GM19023 (cell line): ENCODE measurements at regions not wholly inside any gene's neighbourhood (a gene's known extent, or its start where the extent isn't known, plus 50 kb on each side); places are given as distances from the start of the nearest gene placed in this dataset.

Experiments used
- ATAC-seq: cut with Tn5 transposase; IDR thresholded peaks from one replicate; pipeline ENCODE4 v1.9.1; 2021; ENCODE audit warnings: mild to moderate bottlenecking, moderate library complexity; ENCODE audit not compliant: unreplicated experiment

GRCh38 chr5:61621202-61621650 lies 289.2 kb downstream of the ZSWIM6 start:
- no peak for ATAC-seq

- ATAC-seq = no peak
These were observed 290.1 kb downstream of the ZSWIM6 start for GRCh38 chr5:61622156-61622555.

- ATAC-seq = no peak
These were observed 291.5 kb downstream of the ZSWIM6 start for GRCh38 chr5:61623401-61624069.

GRCh38 chr5:61624553-61625136 lies 292.6 kb downstream of the ZSWIM6 start:
- ATAC-seq = no peak

- no peak for ATAC-seq
These were observed 293.1 kb downstream of the ZSWIM6 start for GRCh38 chr5:61625137-61625561.

- ATAC-seq = no peak
These were observed 293.9 kb downstream of the ZSWIM6 start for GRCh38 chr5:61625681-61626621.

- ATAC-seq = no peak
These were observed 294.7 kb downstream of the ZSWIM6 start for GRCh38 chr5:61626639-61627282.

GRCh38 chr5:61627531-61627930 lies 295.5 kb downstream of the ZSWIM6 start:
- ATAC-seq = no peak

- ATAC-seq = no peak
These were observed 298.9 kb downstream of the ZSWIM6 start for GRCh38 chr5:61630908-61631307.

- no peak for ATAC-seq
These were observed 299.4 kb downstream of the ZSWIM6 start for GRCh38 chr5:61631438-61631941.

GRCh38 chr5:61632064-61632463 lies 300.0 kb downstream of the ZSWIM6 start:
- ATAC-seq = no peak

- ATAC-seq = no peak
These were observed 303.2 kb downstream of the ZSWIM6 start for GRCh38 chr5:61635271-61635670.

GRCh38 chr5:61637566-61637965 lies 305.5 kb downstream of the ZSWIM6 start:
- ATAC-seq = no peak

- no peak for ATAC-seq
These were observed 306.4 kb downstream of the ZSWIM6 start for GRCh38 chr5:61638476-61638875.

- ATAC-seq = no peak
These were observed 308.3 kb downstream of the ZSWIM6 start for GRCh38 chr5:61640179-61641021.

GRCh38 chr5:61641748-61642565 lies 309.9 kb downstream of the ZSWIM6 start:
- ATAC-seq = no peak

GRCh38 chr5:61647672-61648071 lies 315.6 kb downstream of the ZSWIM6 start:
- no peak for ATAC-seq

GRCh38 chr5:61649231-61649630 lies 317.2 kb downstream of the ZSWIM6 start:
- ATAC-seq = no peak

- ATAC-seq = no peak
These were observed 317.9 kb downstream of the ZSWIM6 start for GRCh38 chr5:61649971-61650370.
